Activated T-cell treated with anti-CD3 and anti-CD28 coated beads, Interleukin-2, amount 50 U/mL, for 72 hours (primary cell): ENCODE measurements at regions not wholly inside any gene's neighbourhood (a gene's known extent, or its start where the extent isn't known, plus 50 kb on each side); places are given as distances from the start of the nearest gene placed in this dataset.

Experiments used
- ATAC-seq, 2 donors: fragments of 150-1000 bp; cut with Tn5 transposase; replicated peaks in 1 of 2; 2 replicates each; pipeline ENCODE4 v1.10.0; 2021; ENCODE audit warnings: moderate library complexity in 2 of 2, mild to moderate bottlenecking in 1 of 2
- DNase-seq, 2 donors: peaks; one replicate each; pipeline ENCODE4 v3.0.0; 2021 to 2022; ENCODE audit warnings: mixed read lengths in 1 of 2
- H3K27ac Mint-ChIP-seq: one replicate; pipeline ENCODE4 v1.8.0; 2022; ENCODE audit warnings: mild to moderate bottlenecking, moderate library complexity, mixed read lengths
- H3K27me3 Mint-ChIP-seq: one replicate; pipeline ENCODE4 v1.8.0; 2022; ENCODE audit warnings: low read depth, mixed read lengths
- H3K36me3 Mint-ChIP-seq, 2 donors: one replicate each; pipeline ENCODE4 v1.8.0; 2022; ENCODE audit warnings: mixed read lengths in 2 of 2, mild to moderate bottlenecking in 1 of 2; ENCODE audit not compliant: insufficient read depth in 2 of 2
- H3K4me1 Mint-ChIP-seq: one replicate; pipeline ENCODE4 v1.8.0; 2022; ENCODE audit warnings: low read depth, mixed read lengths
- H3K4me3 Mint-ChIP-seq, 2 donors: one replicate each; pipeline ENCODE4 v1.8.0; 2022; ENCODE audit warnings: mild to moderate bottlenecking in 2 of 2, mixed read lengths in 2 of 2, moderate library complexity in 2 of 2
- H3K9me3 Mint-ChIP-seq, 2 donors: one replicate each; pipeline ENCODE4 v1.8.0; 2022; ENCODE audit warnings: mixed read lengths in 2 of 2

- DNase-seq (no peak), ATAC-seq (no peak)
- H3K27me3 Mint-ChIP-seq = no peaks in the 10 kb centered on the region
- H3K36me3 Mint-ChIP-seq = no peaks in the 10 kb centered on the region
- no peak overlapping the region for H3K27ac Mint-ChIP-seq
- H3K4me3 Mint-ChIP-seq = no peak overlapping the region
- H3K4me1 Mint-ChIP-seq = no peaks in the 10 kb centered on the region
- no peaks in the 10 kb centered on the region for H3K9me3 Mint-ChIP-seq
Observed at GRCh38 chr4:145339075-145339725, 142.5 kb upstream of the SMAD1 start.

GRCh38 chr4:145338568-145338967 is 143.1 kb upstream of the SMAD1 start:
- Mint-ChIP-seq H3K27ac (no peak overlapping the region), H3K36me3 (no peaks in the 10 kb centered on the region), H3K4me1 (no peaks in the 10 kb centered on the region), H3K27me3 (no peaks in the 10 kb centered on the region), H3K4me3 (no peak overlapping the region), H3K9me3 (no peaks in the 10 kb centered on the region)
- ATAC-seq (no peak), DNase-seq (no peak)

GRCh38 chr4:145337391-145337790 is 144.3 kb upstream of the SMAD1 start:
- H3K27me3 Mint-ChIP-seq = peaks cover 5% of the 10 kb centered on the region
- ATAC-seq (no peak), DNase-seq (no peak)
- H3K4me1 Mint-ChIP-seq = no peaks in the 10 kb centered on the region
- H3K27ac Mint-ChIP-seq = no peak overlapping the region
- H3K36me3 Mint-ChIP-seq = no peaks in the 10 kb centered on the region
- no peaks in the 10 kb centered on the region for H3K9me3 Mint-ChIP-seq
- no peak overlapping the region for H3K4me3 Mint-ChIP-seq

GRCh38 chr4:145333786-145334185 is 147.9 kb upstream of the SMAD1 start:
- no peak overlapping the region for H3K27ac Mint-ChIP-seq
- ATAC-seq = no peak
- H3K36me3 Mint-ChIP-seq = no peaks in the 10 kb centered on the region
- H3K9me3 Mint-ChIP-seq = no peaks in the 10 kb centered on the region
- no peaks in the 10 kb centered on the region for H3K4me1 Mint-ChIP-seq
- peaks cover 5% of the 10 kb centered on the region for H3K27me3 Mint-ChIP-seq
- no peak for DNase-seq
- no peak overlapping the region for H3K4me3 Mint-ChIP-seq

GRCh38 chr4:145326491-145326890 is 146.1 kb upstream of the OTUD4 start:
- H3K36me3 Mint-ChIP-seq = peaks cover 2 to 4% of the 10 kb centered on the region in 2 donors
- H3K4me1 Mint-ChIP-seq = no peaks in the 10 kb centered on the region
- DNase-seq (no peak), ATAC-seq (no peak)
- H3K27me3 Mint-ChIP-seq = peaks cover 26% of the 10 kb centered on the region
- no peak overlapping the region for H3K27ac Mint-ChIP-seq
- no peak overlapping the region for H3K4me3 Mint-ChIP-seq
- H3K9me3 Mint-ChIP-seq = peaks cover 2 to 5% of the 10 kb centered on the region in 2 donors

- peaks cover 2 to 4% of the 10 kb centered on the region in 2 donors for H3K36me3 Mint-ChIP-seq
- H3K4me3 Mint-ChIP-seq = no peak overlapping the region
- no peaks in the 10 kb centered on the region for H3K4me1 Mint-ChIP-seq
- H3K27me3 Mint-ChIP-seq = peaks cover 37% of the 10 kb centered on the region
- DNase-seq (no peak), ATAC-seq (no peak)
- no peak overlapping the region for H3K27ac Mint-ChIP-seq
- H3K9me3 Mint-ChIP-seq = peaks cover 4 to 6% of the 10 kb centered on the region in 2 donors
Observed at GRCh38 chr4:145324161-145324560, 143.8 kb upstream of the OTUD4 start.

GRCh38 chr4:145320294-145320693 is 139.9 kb upstream of the OTUD4 start:
- Mint-ChIP-seq H3K36me3 (no peaks in the 10 kb centered on the region), H3K27me3 (peaks cover 36% of the 10 kb centered on the region), H3K4me3 (no peak overlapping the region), H3K9me3 (peaks cover 2 to 4% of the 10 kb centered on the region in 2 donors), H3K4me1 (no peaks in the 10 kb centered on the region), H3K27ac (no peak overlapping the region)
- ATAC-seq = no peak
- DNase-seq = no peak

GRCh38 chr4:145319751-145320150 is 139.4 kb upstream of the OTUD4 start:
- H3K4me3 Mint-ChIP-seq = no peak overlapping the region
- H3K4me1 Mint-ChIP-seq = no peaks in the 10 kb centered on the region
- H3K36me3 Mint-ChIP-seq = no peaks in the 10 kb centered on the region
- H3K27me3 Mint-ChIP-seq = peaks cover 30% of the 10 kb centered on the region
- ATAC-seq (no peak), DNase-seq (no peak)
- H3K9me3 Mint-ChIP-seq = peaks cover 2 to 4% of the 10 kb centered on the region in 2 donors
- no peak overlapping the region for H3K27ac Mint-ChIP-seq

- Mint-ChIP-seq H3K4me3 (no peak overlapping the region), H3K36me3 (no peaks in the 10 kb centered on the region), H3K27me3 (peaks cover 30% of the 10 kb centered on the region), H3K4me1 (no peaks in the 10 kb centered on the region), H3K27ac (no peak overlapping the region), H3K9me3 (peaks cover 2 to 4% of the 10 kb centered on the region in 2 donors)
- ATAC-seq (no peak), DNase-seq (no peak)
Observed at GRCh38 chr4:145316897-145317574, 136.6 kb upstream of the OTUD4 start.

GRCh38 chr4:145315811-145316225 is 135.4 kb upstream of the OTUD4 start:
- DNase-seq (no peak), ATAC-seq (no peak)
- H3K36me3 Mint-ChIP-seq = peaks cover 0 to 2% of the 10 kb centered on the region in 2 donors
- no peak overlapping the region for H3K27ac Mint-ChIP-seq
- no peak overlapping the region for H3K4me3 Mint-ChIP-seq
- peaks cover 35% of the 10 kb centered on the region for H3K27me3 Mint-ChIP-seq
- H3K4me1 Mint-ChIP-seq = peaks cover 4% of the 10 kb centered on the region
- H3K9me3 Mint-ChIP-seq = peaks cover 2% of the 10 kb centered on the region in 2 donors

GRCh38 chr4:145308598-145308997 is 128.2 kb upstream of the OTUD4 start:
- Mint-ChIP-seq H3K9me3 (peaks cover 0 to 2% of the 10 kb centered on the region in 2 donors), H3K27ac (no peak overlapping the region), H3K27me3 (peaks cover 17% of the 10 kb centered on the region), H3K36me3 (peaks cover 0 to 4% of the 10 kb centered on the region in 2 donors), H3K4me1 (peaks cover 37% of the 10 kb centered on the region), H3K4me3 (peak overlapping the region; percentile 27 to 42)
- DNase-seq = no peak
- peak in 1 of 2 donors; percentile 39 for ATAC-seq

- Mint-ChIP-seq H3K27me3 (peaks cover 17% of the 10 kb centered on the region), H3K36me3 (peaks cover 0 to 4% of the 10 kb centered on the region in 2 donors), H3K9me3 (peaks cover 0 to 2% of the 10 kb centered on the region in 2 donors), H3K4me3 (peak overlapping the region; percentile 27 to 42), H3K4me1 (peaks cover 37% of the 10 kb centered on the region), H3K27ac (no peak overlapping the region)
- DNase-seq (no peak), ATAC-seq (peak; percentile 88 to 90)
Observed at GRCh38 chr4:145307763-145308430, 127.5 kb upstream of the OTUD4 start.

- Mint-ChIP-seq H3K4me3 (no peak overlapping the region), H3K36me3 (peaks cover 0 to 4% of the 10 kb centered on the region in 2 donors), H3K4me1 (peaks cover 37% of the 10 kb centered on the region), H3K27ac (no peak overlapping the region), H3K9me3 (peaks cover 0 to 2% of the 10 kb centered on the region in 2 donors), H3K27me3 (peaks cover 17% of the 10 kb centered on the region)
- no peak for DNase-seq
- no peak for ATAC-seq
Observed at GRCh38 chr4:145307120-145307519, 126.7 kb upstream of the OTUD4 start.
